ENCODE measurements at regions not wholly inside any gene's neighbourhood (a gene's known extent, or its start where the extent isn't known, plus 50 kb on each side); places are given as distances from the start of the nearest gene placed in this dataset.

- DNase-seq = no peak
Measured at GRCh38 chr1:234708700-234709395, 98.9 kb upstream of the IRF2BP2 start.

GRCh38 chr1:234707641-234708040 lies 97.7 kb upstream of the IRF2BP2 start:
- no peak for DNase-seq

GRCh38 chr1:234706931-234707330 lies 97.0 kb upstream of the IRF2BP2 start:
- DNase-seq = no peak

GRCh38 chr1:234706199-234706598 lies 96.2 kb upstream of the IRF2BP2 start:
- DNase-seq = no peak

- no peak for DNase-seq
Measured at GRCh38 chr1:234705615-234706014, 95.6 kb upstream of the IRF2BP2 start.

GRCh38 chr1:234704106-234704887 lies 94.3 kb upstream of the IRF2BP2 start:
- no peak for DNase-seq

GRCh38 chr1:234702342-234703000 lies 92.5 kb upstream of the IRF2BP2 start:
- DNase-seq = no peak

GRCh38 chr1:234701737-234702341 lies 91.9 kb upstream of the IRF2BP2 start:
- DNase-seq = no peak

- peak; percentile 6 for DNase-seq
Measured at GRCh38 chr1:234699795-234700665, 90.1 kb upstream of the IRF2BP2 start.

GRCh38 chr1:234698686-234699085 lies 88.7 kb upstream of the IRF2BP2 start:
- DNase-seq = no peak

- DNase-seq = no peak
Measured at GRCh38 chr1:234697741-234698140, 87.8 kb upstream of the IRF2BP2 start.

- DNase-seq = no peak
Measured at GRCh38 chr1:234697015-234697414, 87.0 kb upstream of the IRF2BP2 start.

GRCh38 chr1:234696148-234696576 lies 86.2 kb upstream of the IRF2BP2 start:
- no peak for DNase-seq

- DNase-seq = no peak
Measured at GRCh38 chr1:234694661-234695060, 84.7 kb upstream of the IRF2BP2 start.

GRCh38 chr1:234692966-234693580 lies 83.1 kb upstream of the IRF2BP2 start:
- no peak for DNase-seq

GRCh38 chr1:234691567-234691966 lies 81.6 kb upstream of the IRF2BP2 start:
- DNase-seq = no peak

GRCh38 chr1:234690872-234691271 lies 80.9 kb upstream of the IRF2BP2 start:
- no peak for DNase-seq

- DNase-seq = no peak
Measured at GRCh38 chr1:234689236-234689635, 79.3 kb upstream of the IRF2BP2 start.

- no peak for DNase-seq
Measured at GRCh38 chr1:234687011-234687410, 77.0 kb upstream of the IRF2BP2 start.

- no peak for DNase-seq
Measured at GRCh38 chr1:234686035-234686434, 76.1 kb upstream of the IRF2BP2 start.

- DNase-seq = no peak
Measured at GRCh38 chr1:234684856-234685255, 74.9 kb upstream of the IRF2BP2 start.
